CD1c-positive myeloid dendritic cell (primary cell): ENCODE measurements at regions not wholly inside any gene's neighbourhood (a gene's known extent, or its start where the extent isn't known, plus 50 kb on each side); places are given as distances from the start of the nearest gene placed in this dataset.

Experiments used
- DNase-seq: peaks from one replicate; pipeline ENCODE4 v3.0.0-alpha.2; 2016; ENCODE audit errors: extremely low spot score

DNA sequence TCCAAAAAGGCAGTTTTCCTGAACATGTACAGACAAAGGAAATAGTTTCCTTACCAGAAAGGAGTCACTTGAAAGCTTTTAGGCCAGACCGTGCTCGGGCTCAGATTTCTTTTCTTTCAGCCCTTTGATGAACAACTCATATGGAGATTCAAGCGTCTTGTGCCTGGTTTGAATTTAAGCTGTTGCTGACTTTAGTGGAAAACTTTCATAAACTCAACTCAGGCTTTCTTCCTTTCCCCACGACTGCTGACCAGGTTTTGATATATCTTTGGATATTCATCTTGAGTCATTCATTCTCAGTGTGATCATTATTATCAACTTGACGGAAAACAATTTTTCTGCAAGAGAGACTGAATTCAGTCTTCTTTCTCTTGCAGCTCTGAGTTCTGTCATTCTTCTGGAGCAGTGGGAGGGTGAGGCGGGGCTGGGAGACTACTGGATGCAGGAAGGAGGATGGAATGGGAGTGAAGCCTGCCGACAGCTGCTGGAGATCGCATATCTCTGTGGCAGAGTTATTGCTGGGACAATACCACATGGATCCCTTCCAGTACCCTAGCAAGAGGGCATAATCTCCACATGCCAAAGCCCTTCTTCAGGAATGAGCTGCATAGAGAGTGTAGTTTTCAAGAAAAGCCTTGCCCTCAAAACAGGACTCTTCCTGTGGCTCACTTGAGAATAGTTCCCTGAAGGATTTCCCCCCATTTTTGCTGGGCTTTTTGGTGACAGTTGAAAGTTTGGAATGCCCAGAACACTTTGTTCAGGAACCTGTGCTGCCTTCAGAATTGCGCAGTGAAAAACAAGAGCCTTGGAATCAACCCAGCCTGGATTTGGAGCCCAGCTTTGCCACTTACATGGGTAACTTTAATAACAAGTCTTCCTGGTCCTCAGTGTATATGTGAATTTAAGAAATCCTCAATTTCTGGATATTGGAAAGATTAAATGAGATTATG lies 364.4 kb downstream of the ZNF521 start:
- no peak for DNase-seq

DNA sequence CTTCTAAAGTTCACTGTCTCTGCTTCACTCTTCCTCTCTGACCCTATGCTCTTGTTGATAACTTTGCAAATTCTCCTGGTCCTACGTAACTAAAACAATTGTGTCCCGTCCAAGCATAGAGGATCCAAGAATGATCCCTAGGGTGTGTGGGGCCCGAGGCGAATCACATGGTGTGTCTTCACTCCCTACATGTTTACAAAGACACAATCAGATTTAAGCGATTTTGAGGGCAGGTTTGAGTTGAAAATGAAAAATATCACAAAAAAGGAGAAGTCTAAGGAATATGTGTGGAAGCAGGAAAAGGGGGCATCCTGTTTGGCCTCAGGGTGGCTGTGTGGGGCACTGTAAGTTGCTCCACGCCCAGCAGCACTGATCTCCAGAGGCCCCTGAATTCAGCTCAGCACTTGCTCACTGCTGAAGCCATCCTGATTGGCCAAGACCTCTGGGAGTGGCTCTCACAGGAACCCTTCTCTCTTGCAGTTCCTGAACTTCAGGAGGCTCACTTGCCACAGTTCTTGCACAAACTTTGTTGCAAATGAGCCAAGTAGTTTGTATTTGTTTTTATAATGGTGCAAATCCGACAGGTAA lies 363.6 kb downstream of the ZNF521 start:
- DNase-seq = no peak

- no peak for DNase-seq
Measured at GRCh38 chr18:24989760-24990593, 362.0 kb downstream of the ZNF521 start.

DNA sequence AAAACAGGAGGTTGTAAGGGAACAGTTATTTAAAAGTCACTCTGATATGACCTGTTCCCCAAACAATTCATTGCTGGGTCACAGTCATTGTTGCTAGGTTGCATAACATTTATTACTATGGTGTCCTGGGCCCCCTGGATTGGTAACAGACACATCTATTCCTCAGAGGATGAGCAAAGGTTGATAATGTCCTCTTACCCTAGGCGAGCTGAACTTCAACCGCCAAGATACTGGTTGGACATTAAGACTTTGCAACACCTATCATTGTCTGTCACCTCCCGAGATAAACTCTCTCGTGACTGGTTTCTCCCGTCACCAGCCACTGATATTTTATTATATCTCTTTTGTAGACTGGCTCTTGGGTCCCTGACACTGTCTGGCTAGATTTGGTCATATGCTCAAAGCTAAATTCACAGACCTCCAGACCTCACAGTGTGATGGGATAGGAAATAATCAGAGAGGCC lies 361.3 kb downstream of the ZNF521 start:
- no peak for DNase-seq

DNA sequence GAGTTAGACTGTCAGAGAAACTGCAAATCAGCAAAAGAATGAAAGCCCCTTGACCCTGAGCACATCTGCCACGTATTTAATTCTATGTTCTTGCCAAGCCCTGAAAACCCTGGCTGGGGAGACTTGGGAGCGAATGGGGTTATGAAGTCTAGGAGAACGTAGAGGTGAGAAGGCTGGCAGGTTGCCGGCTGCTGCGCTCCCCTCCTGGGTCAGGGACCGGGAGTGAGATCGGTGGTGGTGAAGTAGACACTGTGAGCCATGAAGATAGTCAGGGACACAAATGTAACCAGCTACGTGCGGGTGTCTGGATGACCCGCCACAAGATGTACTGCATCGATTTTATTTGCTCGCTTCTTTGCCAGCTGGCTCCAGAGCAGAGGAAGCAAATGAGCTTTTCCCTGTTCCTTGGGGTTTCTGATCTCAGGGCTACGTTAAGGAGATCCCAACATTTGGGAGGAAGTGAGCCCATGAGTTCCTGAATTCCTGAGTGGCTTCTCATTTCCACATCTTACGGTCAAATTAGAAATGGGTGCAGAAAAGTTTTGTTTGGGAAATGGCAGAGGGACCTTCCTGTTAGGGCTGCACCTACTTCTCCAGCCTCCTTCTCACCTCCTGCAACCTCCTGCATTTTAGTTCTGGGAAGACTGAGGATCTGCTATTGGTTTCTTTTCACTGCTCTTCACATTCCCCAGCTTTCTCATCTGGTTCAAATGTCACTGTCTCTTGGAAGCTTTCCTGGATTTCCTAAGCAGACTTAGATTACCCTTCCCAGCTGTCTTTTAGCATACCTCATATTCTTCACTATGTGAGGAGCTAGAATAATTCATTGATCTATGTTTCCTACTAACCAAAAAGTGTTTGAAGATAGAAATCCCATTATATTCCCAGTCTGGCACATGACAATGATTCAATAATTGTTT lies 360.6 kb downstream of the ZNF521 start:
- DNase-seq = no peak

- no peak for DNase-seq
Measured at GRCh38 chr18:24992491-24992890, 359.5 kb downstream of the ZNF521 start.

GRCh38 chr18:24993628-24994027 lies 358.3 kb downstream of the ZNF521 start:
- DNase-seq = no peak

DNA sequence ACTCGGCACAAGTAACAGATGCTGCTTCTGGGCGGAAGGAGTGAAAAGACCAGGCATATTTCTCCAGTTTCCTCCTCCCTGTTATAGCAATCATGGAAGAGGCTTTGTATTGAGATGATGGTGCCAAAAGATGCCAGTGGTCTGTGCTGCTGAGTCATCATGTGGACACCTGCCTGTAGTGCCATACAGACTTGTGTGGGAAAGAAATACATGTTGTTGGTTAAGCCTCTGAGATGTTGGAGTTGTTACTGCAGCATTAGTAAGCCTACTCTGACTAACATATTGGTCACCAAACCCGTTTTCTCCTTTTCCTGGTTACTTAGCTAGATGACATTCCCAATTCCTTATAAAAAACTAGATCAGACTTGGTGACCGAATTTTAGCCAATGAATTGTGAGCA lies 356.9 kb downstream of the ZNF521 start:
- DNase-seq = no peak

DNA sequence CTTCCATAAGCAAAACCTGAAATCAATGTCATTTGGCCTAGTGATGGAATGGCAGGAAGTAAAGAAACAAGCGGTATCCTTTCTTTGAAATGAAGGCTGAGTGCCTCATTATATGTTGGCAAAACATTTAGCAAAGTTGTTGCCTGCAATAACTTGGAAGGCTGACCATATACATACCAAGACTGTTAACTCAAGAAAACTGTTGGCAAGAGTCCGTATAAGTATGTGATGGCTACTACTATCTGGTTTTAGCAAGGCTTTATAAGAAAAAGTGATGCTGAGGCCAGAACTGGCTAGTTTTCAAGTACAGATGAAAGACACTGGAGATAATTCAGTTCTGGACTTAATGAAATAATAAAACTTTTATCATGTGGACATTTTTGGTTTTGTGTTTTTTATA lies 356.2 kb downstream of the ZNF521 start:
- DNase-seq = no peak

DNA sequence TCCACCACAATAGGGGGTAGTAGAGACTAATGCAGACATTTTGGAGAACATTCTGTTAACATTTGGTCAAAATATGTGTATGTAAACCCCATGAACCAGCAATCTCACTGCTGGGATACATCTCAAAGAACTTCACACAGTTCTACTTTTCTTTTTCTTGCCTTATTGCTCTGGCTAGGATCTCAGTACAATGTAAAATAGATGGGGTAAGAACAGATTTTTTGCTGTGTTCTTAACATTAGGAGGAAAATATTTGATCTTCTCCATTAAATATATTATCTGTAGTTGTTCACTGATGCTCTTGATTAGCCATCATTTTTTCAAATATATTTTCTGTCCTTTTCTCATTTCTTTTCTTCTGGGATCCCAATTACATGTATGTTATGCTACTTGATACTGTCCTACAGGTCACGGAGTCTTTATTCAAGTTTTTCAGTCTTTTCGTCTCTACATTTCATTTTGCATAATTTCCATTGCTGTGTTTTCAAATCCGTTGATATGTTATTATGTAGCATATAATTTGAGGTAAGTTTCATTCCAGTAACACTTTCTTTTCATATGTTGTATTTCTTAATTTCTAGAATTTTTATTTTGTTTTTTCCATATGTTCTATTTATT lies 352.2 kb downstream of the ZNF521 start:
- no peak for DNase-seq

DNA sequence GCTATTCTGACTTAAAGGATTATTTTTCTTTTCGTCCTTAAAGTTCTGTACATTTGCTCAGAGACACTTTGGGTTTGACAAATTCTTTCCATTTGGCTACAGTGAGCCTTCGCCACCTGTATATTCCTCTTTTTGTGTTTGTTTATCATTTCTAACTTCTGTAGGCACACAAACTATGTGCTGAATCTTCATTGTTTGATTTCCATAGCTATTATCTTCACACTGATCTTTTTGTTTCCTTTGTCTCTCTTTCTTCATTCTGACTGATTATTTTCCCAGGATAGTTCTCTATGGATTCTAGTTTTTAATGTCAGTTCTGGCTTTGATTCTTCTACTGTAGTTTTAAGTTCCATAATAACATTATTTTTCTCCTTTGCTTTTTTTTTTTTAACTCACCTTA lies 350.2 kb downstream of the ZNF521 start:
- no peak for DNase-seq

GRCh38 chr18:25005541-25006403 lies 346.2 kb downstream of the ZNF521 start:
- DNase-seq = no peak

DNA sequence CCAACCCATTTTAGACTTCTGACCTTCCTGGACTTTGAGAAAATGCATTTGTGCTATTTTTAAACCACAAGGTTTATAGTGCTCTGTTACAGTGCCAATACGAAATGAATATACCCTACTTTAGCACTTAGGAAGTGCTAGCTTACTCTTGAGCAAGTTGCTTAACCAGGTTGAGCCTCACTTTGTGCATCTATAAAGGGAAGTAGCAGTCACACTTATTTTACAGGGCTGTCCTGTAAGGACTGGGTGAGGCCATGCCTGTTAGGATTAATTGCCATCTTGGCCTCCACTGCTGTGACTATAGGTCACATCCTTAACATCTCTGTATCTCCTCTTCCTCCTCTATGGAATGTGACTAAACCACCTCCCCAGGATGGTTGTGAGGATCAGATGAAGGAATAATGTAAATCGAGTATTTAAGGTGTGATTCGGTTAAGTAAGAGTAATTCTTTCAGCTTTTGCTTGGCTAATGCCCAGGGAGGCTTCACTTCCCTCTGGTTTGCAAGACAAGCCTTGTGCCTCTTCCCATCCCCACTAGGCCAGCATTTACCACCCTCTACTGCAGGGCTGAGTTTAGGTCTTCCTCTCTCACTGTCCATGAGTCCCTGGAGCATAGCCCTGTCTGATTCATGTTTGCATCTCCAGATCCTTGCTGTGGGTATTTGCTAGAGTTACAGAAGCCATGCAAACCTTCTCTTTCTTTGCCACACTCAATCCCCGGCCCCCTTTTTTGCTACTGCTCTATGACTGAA lies 341.2 kb downstream of the ZNF521 start:
- DNase-seq = no peak
